GM04504 (cell line): ENCODE measurements at regions not wholly inside any gene's neighbourhood (a gene's known extent, or its start where the extent isn't known, plus 50 kb on each side); places are given as distances from the start of the nearest gene placed in this dataset.
A peak's percentile ranks its signal among the peaks of the same experiment; 100 is the strongest.
"Not testable (repeated sequence)": the region's sequence is repeated elsewhere in the genome, so short reads cannot be mapped to it uniquely, and the experiment has no call there.

ENCODE experiments used
- DNase-seq: peaks from one replicate; pipeline ENCODE4 v3.0.0-alpha.2; 2012; ENCODE audit warnings: low read depth

DNA sequence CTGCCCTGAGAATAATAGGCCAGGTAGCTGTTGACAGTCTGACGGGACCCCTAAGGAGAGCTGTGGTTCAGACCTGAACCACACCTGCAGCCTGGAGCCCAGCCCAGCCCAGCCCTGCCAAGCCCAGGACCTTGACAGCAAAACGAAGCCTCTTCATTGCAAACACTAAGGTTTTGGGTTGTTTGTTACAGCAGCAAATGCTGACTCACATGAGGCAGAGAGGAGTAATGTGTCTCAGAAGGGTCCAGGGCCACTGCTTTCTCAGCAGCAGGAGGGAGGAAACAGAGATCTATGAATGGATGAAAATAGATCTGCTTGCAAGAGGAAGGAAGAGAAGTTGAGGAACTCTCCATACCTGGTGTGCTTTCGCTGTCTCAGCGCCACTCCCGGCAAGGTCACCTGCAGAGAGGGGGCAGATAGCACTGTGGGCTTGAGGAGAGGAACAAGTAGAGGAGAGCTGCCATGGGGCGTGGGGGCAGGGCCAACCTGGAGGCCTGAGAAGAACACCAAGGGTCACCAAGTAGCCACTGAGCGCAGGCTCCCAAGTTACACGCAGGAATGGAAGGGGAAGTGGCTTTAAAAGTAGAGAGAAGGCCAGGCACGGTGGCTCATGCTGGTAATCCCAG is 127.2 kb downstream of the ZNF281 start:
- DNase-seq = no peak

DNA sequence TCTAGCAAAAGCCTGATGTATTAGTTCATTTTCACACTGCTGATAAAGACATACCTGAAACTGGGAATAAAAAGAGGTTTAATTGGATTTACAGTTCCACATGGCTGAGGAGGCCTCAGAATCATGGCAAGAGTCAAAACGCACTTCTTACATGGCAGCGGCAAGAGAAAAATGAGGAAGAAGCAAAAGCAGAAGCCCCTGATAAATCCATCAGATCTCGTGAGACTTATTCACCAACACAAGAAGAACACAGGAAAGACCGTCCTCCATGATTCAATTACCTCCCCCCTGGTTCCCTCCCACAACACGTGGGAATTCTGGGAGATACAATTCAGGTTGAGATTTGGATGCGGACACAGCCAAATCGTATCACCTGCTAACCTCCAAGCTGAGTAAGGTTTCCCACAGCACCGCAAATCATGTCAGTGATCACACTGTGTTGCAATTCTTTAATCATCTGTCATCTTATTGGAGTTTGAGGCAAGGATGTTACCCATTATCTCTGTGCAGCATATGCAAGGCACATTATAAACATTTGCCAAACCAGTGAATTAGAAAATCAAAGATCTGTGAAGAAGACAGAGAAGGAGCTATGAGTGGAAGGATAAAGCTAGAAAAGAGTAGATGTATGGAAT is 128.5 kb downstream of the ZNF281 start:
- DNase-seq = no peak

DNA sequence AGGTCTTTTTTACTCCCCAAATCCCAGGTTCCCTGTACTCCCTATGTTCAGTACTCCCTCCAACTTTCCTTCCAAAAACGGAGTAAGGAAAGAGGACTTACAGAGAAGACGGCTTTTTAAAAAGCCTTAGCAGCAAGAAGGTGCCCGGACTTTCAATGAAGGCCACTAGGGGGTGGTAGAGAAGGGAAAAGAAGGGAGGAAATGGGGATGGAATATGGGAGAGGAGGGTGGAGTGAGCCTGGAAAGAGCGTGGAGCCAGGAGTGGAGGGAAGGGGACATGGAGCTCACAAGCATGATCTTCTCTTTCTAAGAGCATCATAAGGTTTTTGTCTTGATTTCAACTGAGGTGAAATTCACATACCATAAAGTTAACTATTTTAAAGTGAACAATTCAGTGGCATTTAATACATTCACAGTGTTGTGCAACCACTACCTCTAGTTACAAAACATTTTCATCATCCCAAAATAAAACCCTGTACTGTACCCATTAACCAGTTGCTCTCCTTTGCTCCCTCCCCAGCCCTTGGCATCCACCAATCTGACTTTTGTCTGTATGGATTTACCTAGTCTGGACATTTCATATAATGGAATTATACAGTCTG is 129.9 kb downstream of the ZNF281 start:
- DNase-seq = no peak

DNA sequence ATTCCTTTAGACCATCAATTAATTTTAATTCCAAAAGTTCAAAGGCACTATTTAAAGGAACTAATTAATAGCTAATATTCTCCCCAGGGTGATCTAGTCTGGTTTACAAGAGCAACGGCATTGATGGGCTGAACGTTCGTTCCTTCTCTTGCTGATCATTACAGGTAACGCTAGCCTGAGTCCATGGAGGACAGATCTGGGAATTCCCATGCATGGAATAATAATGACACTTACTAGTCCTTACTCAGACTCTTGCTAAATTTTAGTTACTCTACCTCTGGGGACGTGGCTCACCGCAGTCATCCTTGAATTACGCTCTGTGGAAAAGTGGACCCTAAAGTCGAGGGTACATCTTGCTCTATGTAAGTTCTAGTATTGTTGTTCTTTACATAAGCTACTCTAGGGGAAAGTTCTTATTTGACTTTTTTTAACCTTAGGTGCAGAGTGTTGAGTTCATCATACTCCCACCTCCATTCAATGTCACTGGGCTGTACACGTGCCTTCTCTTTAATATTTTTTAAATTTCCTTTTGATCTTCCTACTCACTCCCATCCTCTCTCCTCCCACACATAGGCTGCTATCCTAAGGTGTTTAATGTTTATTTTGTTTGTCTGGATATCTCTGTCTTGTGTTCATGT is 133.9 kb downstream of the ZNF281 start:
- no peak for DNase-seq

DNA sequence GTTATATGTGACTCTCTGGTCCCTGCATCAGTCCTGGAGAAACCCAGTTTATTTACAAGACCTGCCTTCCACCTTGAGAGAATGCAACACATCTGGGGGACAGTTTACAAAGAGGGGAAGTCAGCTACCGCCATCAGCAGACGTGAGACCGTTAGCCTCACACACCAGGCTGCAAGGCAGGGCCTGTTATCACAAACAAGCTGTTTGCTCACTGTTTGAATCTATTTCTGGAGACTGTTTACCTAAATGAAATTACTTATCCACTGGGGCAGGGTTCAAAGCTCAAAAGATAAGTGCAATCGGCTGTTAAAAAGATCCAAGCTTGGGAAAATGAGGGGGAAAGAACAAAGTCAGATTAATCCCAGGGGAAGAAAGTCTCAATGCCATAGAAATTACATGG is 134.4 kb downstream of the ZNF281 start:
- no peak for DNase-seq

DNA sequence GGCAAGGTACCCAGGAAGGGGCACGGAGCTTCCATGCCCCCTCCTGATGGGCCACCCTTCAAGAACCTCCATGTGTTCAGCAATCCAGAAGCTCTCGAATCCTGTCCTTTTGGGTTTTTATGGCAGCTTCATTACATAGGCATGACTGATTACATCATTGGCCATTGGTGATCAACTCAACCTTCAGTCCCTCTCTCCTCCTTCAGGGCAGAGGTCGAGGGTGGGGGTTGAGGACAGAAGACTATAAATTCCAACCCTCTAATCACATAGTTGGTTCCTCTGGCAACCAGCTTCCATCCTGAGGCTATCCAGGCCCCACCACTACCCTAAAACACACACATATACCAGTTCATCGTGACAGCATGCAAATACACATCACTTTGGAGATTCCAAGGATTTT is 135.7 kb downstream of the ZNF281 start:
- no peak for DNase-seq

DNA sequence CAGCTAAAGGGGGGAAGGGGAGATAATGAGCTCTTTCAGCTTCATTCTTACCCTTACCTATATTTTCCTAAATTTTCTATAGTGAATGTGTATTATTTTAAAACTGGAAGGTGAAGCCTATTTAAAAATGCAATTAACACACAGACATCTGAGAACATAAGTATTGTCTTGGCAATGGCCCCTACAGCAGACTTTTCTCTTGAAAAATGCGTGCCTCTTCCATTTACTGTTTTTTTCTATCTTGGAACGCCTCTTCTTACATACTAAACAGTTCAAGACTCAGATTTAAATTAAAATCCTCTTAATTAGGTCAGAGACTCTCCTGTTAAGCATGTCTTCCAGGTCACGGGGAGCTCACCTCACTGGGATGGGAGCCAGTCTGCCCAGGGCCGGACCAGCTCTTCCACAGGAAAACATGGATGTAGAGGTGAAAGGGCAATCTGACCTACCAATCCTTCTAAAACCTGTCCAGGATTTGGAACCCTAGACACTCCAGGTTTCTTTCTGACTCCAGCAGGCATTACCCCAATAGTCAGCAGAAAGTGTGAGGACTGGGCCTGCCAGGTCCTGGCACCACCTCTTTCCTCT is 137.3 kb downstream of the ZNF281 start:
- no peak for DNase-seq

DNA sequence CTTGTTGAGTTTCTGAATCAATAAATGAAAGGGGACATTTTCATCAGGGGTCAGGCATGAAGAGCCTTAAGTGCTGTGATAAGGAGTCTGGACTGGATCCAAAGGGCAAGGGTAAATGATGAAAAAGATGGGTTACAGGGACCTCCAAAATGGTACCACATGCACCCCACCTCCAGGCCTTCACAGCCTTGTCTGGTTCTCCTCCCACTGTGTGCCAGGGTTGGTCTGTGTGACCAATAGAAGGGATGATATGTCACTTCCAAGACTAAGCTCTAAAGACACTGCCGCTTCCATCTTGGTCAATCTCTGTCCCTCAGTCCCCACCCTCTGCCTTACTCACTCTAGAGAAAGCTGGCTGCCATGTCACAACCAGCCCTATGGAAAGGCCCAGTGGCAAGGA is 140.6 kb downstream of the ZNF281 start:
- DNase-seq = no peak

DNA sequence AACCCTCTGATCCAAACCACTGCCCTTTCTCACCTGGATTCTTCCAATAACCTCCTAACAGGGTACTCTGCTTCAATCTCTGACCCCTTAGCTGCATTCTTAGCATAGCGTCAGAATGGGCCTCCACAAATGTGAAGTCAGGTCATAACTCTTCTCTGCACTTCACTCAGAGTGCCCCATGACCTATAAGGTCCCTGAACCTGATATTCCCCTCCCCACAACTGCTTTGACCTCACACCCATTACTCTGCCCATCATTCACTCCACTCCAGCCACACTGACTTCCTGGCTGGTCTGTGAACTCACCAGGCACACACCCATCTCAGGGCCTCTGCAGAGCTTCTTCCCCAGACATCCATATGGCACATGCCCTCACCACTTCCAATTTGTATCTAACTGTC is 141.9 kb downstream of the ZNF281 start:
- DNase-seq = no peak

DNA sequence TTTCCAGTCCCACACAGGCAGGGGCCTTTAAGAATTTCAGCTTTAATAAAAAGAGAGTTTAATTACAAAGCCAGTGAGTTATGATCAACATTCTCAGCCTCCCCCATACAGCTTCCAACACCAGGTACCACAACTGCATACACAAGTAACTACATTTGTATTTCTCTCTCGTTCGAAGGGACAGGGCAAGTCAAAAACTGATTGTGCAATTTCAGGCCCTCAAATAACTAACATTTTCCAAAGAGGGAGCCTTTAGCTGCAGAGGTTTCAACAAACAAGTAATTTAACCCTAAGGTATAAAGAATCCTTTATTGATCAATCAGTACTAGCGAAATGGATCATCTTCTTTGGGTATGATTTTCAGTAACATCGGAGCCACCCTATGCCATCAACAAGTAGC is 142.4 kb downstream of the ZNF281 start:
- no peak for DNase-seq

DNA sequence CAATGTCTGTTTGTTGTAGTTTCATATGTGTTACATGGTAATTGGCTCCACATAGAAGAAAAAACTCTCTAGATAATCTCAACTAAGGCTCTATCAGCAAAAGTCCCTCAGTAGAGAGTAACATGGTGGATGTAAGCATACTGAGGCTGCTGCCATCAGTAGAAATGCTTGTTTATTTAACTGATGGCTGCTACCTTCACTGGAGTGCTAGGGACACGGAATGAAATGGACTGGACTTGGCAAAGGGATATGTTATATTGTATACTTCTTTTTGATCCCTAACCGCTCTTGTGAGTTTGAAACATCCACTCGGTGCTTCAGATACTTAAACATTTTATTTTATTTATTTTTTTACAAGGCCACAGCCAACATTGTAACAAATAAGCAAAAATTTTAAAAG is 143.0 kb downstream of the ZNF281 start:
- DNase-seq = no peak

DNA sequence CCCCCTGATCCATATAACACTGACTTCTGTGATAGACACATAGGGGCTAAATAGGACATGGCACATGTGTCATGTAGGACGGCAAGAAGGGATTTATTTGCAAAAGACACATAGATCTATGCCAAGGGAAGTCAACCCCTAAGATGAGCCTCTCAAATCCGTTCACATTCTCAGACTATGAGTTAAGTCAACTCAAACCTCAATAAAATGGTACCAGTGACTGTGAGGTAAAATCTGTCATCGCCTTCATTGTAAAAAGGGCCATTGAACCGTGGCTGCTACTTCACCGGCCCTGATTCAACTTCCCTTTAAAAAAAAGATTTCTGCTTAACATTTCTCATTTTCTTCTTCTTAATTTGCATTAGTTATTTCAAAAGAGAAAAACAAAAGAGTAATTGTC is 144.0 kb downstream of the ZNF281 start:
- DNase-seq = no peak

DNA sequence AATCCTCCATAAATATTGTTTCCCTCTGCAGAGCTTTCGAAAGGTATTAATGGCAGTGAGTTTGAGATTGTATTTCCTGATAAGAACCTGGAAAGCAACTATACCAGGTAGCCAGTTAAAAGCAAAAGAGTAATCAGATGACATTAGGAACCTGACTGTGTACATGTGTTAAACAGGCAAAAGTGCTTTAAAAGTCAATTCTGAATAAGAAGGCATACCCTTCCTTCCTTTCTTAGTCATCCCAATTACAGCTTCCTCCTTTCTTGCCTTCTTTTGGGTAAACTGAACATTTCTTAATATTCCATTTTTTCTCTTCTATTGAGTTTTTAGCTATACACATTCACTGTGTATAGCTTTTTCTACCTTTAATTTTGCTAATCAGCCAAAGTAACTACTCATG is 144.7 kb downstream of the ZNF281 start:
- DNase-seq = no peak

DNA sequence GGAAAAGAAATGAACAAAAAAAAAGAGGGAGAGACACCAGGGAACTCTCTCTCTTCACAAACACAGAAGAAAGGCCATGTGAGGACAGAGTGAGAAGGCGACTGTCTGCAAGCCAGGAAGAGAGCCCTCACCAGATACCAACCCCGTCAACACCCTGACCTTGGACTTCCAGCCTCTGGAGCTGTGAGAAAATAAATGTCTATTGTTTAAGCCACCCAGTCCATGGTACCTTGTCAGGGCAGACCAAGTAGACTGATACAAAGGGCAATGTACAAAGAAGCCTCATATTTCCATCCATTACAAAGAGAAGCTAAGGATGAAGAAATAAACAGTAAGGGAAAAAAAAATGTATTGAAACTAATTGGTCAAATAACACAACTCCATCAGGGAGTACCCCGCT is 146.6 kb downstream of the ZNF281 start:
- DNase-seq = no peak

DNA sequence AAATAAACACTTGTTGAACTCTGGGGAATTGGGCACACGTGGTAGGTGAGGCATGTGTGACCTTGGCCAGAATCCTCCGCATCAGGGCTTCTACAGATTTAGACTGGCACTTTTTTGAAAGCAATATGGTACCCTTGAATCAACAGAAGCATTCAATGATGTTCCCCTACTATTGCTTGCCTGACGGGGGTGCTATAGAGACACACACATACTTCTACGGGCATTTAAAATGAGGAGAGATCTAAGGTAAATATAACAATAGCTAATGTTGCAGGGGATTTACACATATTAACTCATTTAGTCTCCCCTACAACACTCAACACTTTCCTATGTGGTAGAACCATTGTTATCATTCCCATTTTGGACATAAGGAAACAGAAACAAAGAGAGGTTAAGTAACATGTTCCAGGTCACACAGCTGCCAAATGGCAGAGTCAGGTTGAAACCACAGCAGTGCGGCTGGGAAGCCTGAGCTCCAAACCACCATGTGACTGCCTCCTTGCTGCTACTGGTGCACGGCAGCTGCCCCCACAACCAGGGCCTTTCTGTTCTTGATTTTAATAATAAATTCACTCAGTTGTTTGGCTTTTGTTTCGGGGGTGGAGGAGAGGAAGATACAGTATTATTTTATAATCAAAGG is 147.4 kb downstream of the ZNF281 start:
- DNase-seq = no peak

DNA sequence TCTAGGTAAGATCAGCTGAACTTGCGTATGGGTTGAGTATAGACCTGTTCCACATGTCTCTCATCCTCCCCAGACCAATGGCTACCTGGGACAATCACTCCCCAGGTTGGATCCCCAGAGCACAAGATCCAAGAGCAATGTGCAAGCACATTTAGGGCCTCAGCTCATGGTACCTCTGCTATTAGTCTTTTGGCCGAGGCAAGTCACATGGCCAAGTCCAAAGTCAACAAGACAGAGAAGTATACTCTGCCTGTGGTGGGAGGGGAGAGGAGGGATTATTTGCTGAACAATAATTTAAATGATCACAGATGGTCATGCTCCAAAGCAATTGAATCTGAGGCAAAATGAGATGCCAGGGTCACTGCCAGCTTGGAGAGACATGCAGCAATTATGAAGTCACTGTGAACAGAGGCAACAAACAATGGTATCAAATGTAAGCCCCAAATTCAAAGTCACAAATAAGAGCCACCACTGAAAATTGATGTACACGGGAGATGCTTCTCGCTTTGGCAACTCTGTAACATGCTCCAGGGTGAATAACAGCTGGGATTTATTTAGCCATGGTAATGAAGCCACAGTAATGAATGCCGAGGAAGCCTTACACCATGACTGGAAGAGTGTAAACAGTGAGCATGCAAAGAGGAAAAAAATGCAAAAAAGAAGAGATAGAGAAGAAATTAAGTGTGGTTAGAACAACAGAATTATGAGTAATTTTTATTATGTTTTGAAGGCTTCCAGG is 149.1 kb downstream of the ZNF281 start:
- DNase-seq = peak; percentile 46

DNA sequence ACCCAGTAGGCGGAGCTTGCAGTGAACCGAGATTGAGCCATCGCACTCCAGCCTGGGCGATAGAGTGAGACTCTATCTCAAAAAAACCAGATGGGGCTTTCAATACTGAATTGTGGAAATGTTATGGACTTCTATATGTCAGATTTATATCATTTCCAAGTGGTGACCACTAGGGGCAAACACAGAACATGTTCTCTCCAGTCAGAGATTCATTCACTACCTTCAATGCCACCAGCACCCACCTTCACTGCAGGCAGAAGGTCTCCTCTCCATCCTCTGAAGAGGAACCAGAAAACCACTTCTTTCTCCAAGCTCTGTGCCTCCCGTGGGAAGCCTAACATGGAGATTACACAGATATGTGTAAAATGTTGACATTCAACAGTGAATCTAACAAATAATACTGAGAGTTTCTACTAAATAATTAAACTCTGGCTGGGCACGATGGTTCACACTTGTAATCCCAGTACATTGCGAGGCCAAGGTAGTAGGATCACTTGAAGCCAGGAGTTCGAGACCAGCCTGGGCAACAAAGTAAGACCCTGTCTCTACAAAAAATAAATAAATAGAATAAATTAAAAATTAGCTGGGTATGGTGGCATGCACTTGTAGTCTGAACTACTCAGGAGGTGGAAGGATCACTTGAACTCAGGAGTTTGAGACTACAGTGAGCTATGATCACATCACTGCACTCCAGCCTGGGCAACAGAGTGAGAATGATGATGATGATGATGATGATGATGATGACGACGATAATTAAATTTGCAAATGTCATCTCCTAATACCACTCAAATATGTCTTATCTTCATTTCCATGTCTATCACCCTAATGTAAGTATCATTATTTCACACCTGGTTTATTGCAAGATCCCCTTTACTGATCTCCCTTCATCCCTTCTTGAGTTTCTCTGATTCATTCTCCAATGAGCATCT is 151.1 kb downstream of the ZNF281 start:
- no peak for DNase-seq

DNA sequence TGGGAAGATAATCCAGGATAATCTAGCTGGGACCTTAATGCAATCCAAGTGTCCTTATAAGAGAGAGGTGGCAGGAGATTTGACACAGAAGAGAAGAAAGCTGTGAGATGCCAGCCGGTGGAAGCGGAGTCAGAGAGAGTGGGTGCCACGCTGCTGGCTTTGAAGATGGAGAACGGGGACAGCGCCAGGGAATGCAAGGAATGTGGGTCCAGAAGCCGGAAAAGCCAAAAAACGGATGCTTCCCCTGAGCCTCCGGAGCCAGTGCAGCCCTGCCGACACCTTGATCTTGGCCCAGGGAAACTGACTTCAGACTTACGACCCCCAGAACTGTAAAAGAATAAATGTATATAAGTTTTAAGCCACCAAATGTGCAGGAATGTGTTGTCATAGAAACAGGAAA is 152.6 kb downstream of the ZNF281 start:
- no peak for DNase-seq

DNA sequence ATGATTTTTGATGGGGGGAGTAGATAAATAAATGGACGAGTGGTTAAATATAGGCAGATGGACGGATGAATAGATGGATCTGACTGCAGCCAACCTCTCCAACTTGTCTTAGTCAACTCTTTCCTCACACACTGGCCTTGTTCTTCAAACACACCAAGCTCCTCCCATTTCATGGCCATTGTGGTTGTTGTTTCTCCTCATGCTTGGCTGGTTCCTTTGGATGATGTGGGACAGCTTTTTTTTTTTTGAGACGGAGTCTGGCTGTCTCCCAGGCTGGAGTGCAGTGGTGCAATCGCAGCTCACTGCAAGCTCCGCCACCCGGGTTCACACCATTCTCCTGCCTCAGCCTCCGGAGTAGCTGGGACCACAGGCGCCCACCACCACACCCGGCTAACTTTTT is 155.2 kb downstream of the ZNF281 start:
- DNase-seq = not testable (repeated sequence)

DNA sequence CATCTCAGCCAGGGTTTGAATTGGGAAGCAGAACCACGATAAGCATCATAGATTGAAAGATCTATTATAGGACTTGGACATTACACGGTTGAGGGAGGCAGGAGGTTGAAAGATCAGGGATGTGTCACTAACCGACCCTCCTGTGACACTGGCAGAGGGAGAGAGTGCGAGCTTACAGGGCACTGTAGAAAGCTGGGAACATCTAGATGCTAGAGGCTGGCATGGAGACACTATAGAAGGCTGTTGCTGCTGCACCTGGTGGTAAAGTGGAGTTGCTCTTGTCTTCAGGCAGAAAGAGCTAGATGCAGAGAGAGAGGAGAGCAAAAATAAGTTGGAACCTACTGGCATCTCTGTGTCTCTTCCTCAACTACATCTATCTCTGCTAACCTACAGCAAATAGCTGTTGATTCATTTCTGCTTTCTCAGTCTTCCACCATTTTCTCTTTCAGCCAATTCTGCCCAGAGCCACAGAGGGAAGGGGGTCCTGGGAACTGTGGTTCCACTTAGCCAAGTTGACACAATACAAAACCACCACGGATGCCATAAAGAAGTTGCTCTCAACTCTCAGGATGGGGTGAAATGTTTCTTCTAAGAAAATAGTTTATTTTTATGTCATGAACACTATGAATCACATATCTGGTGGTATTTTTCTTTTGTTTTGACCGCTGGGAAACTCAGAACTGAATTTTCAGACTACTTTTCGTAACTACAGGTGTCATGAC is 155.9 kb downstream of the ZNF281 start:
- DNase-seq = no peak
